ENCODE measurements at regions not wholly inside any gene's neighbourhood (a gene's known extent, or its start where the extent isn't known, plus 50 kb on each side); places are given as distances from the start of the nearest gene placed in this dataset.
"Not testable (repeated sequence)": the region's sequence is repeated elsewhere in the genome, so short reads cannot be mapped to it uniquely, and the experiment has no call there.

GRCh38 chr11:3282692-3283091, 50.5 kb upstream of the MRGPRE start:
- FAIRE-seq; BruUV-seq (replicated peaks): not testable (repeated sequence)

More at GRCh38 chr11:3282692-3283091, 50.5 kb upstream of the MRGPRE start:
- H3K4me3 ChIP-seq (replicated peaks in 1 of 3; ENCODE audit: insufficient read depth in 1 of 3, low read depth in 1 of 3, low read length in 3 of 3); H3K9ac ChIP-seq (replicated peaks; ENCODE audit: extremely low read depth, insufficient read depth, low read length); H3K79me2 ChIP-seq (ENCODE audit: control insufficient read depth, insufficient read depth, low read length); intact Hi-C loops (cut with micrococcal nuclease); H3K4me1 ChIP-seq (ENCODE audit: control insufficient read depth, extremely low read depth, insufficient read depth, low read length); H2AFZ ChIP-seq (ENCODE audit: low read depth, low read length); H3K27ac ChIP-seq (ENCODE audit: insufficient read depth, low read depth, low read length); H3K4me2 ChIP-seq (ENCODE audit: insufficient read depth, low read length); H3K27me3 ChIP-seq (ENCODE audit: control insufficient read depth in 2 of 2, insufficient read depth in 2 of 2, low read length in 2 of 2); DNase-seq (ENCODE audit: low read depth, low spot score); H3K36me3 ChIP-seq (ENCODE audit: control insufficient read depth in 2 of 2, extremely low read depth in 1 of 2, insufficient read depth in 2 of 2, low read length in 2 of 2); H4K20me1 ChIP-seq (replicated peaks; ENCODE audit: control insufficient read depth, extremely low read depth, insufficient read depth, low read length); CTCF ChIA-PET; dilution Hi-C loops (cut with MboI; ENCODE audit: extremely low pct_ligation_motif_present, low sequenced_read_pairs); H3K9me3 ChIP-seq (replicated peaks; ENCODE audit: control insufficient read depth, insufficient read depth, low read length); H3K9me1 ChIP-seq (replicated peaks; ENCODE audit: control insufficient read depth, extremely low read depth, insufficient read depth, low read length); POLR2A ChIA-PET: not testable (repeated sequence)
